ENCODE measurements at regions not wholly inside any gene's neighbourhood (a gene's known extent, or its start where the extent isn't known, plus 50 kb on each side); places are given as distances from the start of the nearest gene placed in this dataset.

- no peak overlapping the region for H3K4me3 ChIP-seq (ENCODE audit: insufficient read depth, low read depth, low read length)
- H3K27ac ChIP-seq (ENCODE audit: low read depth, low read length), result no peak overlapping the region
- H3K9ac ChIP-seq (ENCODE audit: low read length), result no peak overlapping the region
- no peaks in the 10 kb centered on the region for H4K20me1 ChIP-seq (ENCODE audit: insufficient read depth, low read length)
- H3K9me3 Mint-ChIP-seq (ENCODE audit: unreplicated experiment), result peaks cover 3% of the 10 kb centered on the region
- no peaks in the 10 kb centered on the region for H3K27me3 Mint-ChIP-seq (ENCODE audit: low read depth, unreplicated experiment)
- H3K4me3 Mint-ChIP-seq (ENCODE audit: unreplicated experiment), result no peak overlapping the region
- no peaks in the 10 kb centered on the region for H3K36me3 ChIP-seq (ENCODE audit: insufficient read depth, low read length)
- H3K27ac Mint-ChIP-seq (ENCODE audit: unreplicated experiment), result no peak overlapping the region
- H3K27me3 ChIP-seq (ENCODE audit: insufficient read depth, low read length), result no peaks in the 10 kb centered on the region
- H3K4me2 ChIP-seq (ENCODE audit: low read length), result no peak overlapping the region
- no peaks in the 10 kb centered on the region for H3K79me2 ChIP-seq (ENCODE audit: insufficient read depth, low read length)
- no peaks in the 10 kb centered on the region for H3K4me1 ChIP-seq (ENCODE audit: insufficient read depth, low read length)
- no peak for DNase-seq (ENCODE audit: low read depth)
- H2AFZ ChIP-seq (ENCODE audit: low read depth, low read length), result no peak overlapping the region
- TF ChIP-seq, protein P1, sequence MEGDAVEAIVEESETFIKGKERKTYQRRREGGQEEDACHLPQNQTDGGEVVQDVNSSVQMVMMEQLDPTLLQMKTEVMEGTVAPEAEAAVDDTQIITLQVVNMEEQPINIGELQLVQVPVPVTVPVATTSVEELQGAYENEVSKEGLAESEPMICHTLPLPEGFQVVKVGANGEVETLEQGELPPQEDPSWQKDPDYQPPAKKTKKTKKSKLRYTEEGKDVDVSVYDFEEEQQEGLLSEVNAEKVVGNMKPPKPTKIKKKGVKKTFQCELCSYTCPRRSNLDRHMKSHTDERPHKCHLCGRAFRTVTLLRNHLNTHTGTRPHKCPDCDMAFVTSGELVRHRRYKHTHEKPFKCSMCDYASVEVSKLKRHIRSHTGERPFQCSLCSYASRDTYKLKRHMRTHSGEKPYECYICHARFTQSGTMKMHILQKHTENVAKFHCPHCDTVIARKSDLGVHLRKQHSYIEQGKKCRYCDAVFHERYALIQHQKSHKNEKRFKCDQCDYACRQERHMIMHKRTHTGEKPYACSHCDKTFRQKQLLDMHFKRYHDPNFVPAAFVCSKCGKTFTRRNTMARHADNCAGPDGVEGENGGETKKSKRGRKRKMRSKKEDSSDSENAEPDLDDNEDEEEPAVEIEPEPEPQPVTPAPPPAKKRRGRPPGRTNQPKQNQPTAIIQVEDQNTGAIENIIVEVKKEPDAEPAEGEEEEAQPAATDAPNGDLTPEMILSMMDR (IDR thresholded peaks at IDR 0.05; ENCODE audit: insufficient read depth, low read depth, low read length), result no peak
- no peak for TF ChIP-seq EZH2 (IDR thresholded peaks at IDR 0.05; ENCODE audit: insufficient read depth, low read length)
- no peaks in the 10 kb centered on the region for H3K4me1 Mint-ChIP-seq (ENCODE audit: low read depth, unreplicated experiment)
- H3K9me3 ChIP-seq (ENCODE audit: insufficient read depth, low read depth, low read length), result no peaks in the 10 kb centered on the region
- no peak for FAIRE-seq
- H3K36me3 Mint-ChIP-seq (ENCODE audit: low read depth, unreplicated experiment), result no peaks in the 10 kb centered on the region
These were observed 549.1 kb downstream of the NXPH1 start for GRCh38 chr7:8982338-8982992.

DNA sequence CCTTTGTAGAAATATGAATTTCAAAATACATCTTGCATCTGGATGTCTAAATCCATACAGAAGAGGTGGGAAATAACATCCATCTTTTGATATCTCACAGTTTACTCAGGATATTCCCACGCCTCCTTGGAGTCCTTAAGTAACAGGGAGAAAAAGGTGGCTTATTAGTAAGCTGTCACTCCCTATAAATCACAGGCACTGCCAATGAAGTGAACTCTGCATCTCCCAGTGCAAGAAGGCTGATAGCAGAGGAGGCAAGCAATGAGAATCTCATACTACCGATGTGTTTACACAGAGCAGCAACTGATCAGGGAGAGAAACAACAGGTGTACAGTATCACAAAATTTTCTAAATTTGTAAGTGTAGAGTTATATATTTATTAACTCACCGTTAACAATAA, 551.8 kb downstream of the NXPH1 start:
- no peaks in the 10 kb centered on the region for H4K20me1 ChIP-seq (ENCODE audit: insufficient read depth, low read length)
- H3K4me1 Mint-ChIP-seq (ENCODE audit: low read depth, unreplicated experiment), result no peaks in the 10 kb centered on the region
- H3K4me3 ChIP-seq (ENCODE audit: insufficient read depth, low read depth, low read length), result no peak overlapping the region
- no peak overlapping the region for H3K27ac Mint-ChIP-seq (ENCODE audit: unreplicated experiment)
- no peaks in the 10 kb centered on the region for H3K36me3 Mint-ChIP-seq (ENCODE audit: low read depth, unreplicated experiment)
- no peak overlapping the region for H2AFZ ChIP-seq (ENCODE audit: low read depth, low read length)
- FAIRE-seq (no peak), DNase-seq (ENCODE audit: low read depth) (no peak)
- no peaks in the 10 kb centered on the region for H3K79me2 ChIP-seq (ENCODE audit: insufficient read depth, low read length)
- H3K36me3 ChIP-seq (ENCODE audit: insufficient read depth, low read length), result no peaks in the 10 kb centered on the region
- no peak overlapping the region for H3K9ac ChIP-seq (ENCODE audit: low read length)
- H3K27ac ChIP-seq (ENCODE audit: low read depth, low read length), result no peak overlapping the region
- no peak overlapping the region for H3K4me2 ChIP-seq (ENCODE audit: low read length)
- H3K27me3 Mint-ChIP-seq (ENCODE audit: low read depth, unreplicated experiment), result no peaks in the 10 kb centered on the region
- H3K4me1 ChIP-seq (ENCODE audit: insufficient read depth, low read length), result no peaks in the 10 kb centered on the region
- H3K9me3 Mint-ChIP-seq (ENCODE audit: unreplicated experiment), result peaks cover 3% of the 10 kb centered on the region
- no peaks in the 10 kb centered on the region for H3K27me3 ChIP-seq (ENCODE audit: insufficient read depth, low read length)
- TF ChIP-seq, protein P1 (IDR thresholded peaks at IDR 0.05; ENCODE audit: insufficient read depth, low read depth, low read length), result no peak
- TF ChIP-seq EZH2 (IDR thresholded peaks at IDR 0.05; ENCODE audit: insufficient read depth, low read length), result no peak
- H3K4me3 Mint-ChIP-seq (ENCODE audit: unreplicated experiment), result no peak overlapping the region
- no peaks in the 10 kb centered on the region for H3K9me3 ChIP-seq (ENCODE audit: insufficient read depth, low read depth, low read length)

GRCh38 chr7:8988267-8988666, 554.9 kb downstream of the NXPH1 start:
- DNase-seq (ENCODE audit: low read depth), result no peak
- no peaks in the 10 kb centered on the region for H3K4me1 ChIP-seq (ENCODE audit: insufficient read depth, low read length)
- no peaks in the 10 kb centered on the region for H4K20me1 ChIP-seq (ENCODE audit: insufficient read depth, low read length)
- H3K9me3 Mint-ChIP-seq (ENCODE audit: unreplicated experiment), result peaks cover 3% of the 10 kb centered on the region
- no peak overlapping the region for H3K27ac ChIP-seq (ENCODE audit: low read depth, low read length)
- H2AFZ ChIP-seq (ENCODE audit: low read depth, low read length), result no peak overlapping the region
- no peaks in the 10 kb centered on the region for H3K27me3 ChIP-seq (ENCODE audit: insufficient read depth, low read length)
- H3K36me3 Mint-ChIP-seq (ENCODE audit: low read depth, unreplicated experiment), result no peaks in the 10 kb centered on the region
- no peaks in the 10 kb centered on the region for H3K36me3 ChIP-seq (ENCODE audit: insufficient read depth, low read length)
- H3K4me1 Mint-ChIP-seq (ENCODE audit: low read depth, unreplicated experiment), result peaks cover 9% of the 10 kb centered on the region
- H3K4me3 Mint-ChIP-seq (ENCODE audit: unreplicated experiment), result no peak overlapping the region
- no peaks in the 10 kb centered on the region for H3K79me2 ChIP-seq (ENCODE audit: insufficient read depth, low read length)
- no peak for FAIRE-seq
- no peaks in the 10 kb centered on the region for H3K27me3 Mint-ChIP-seq (ENCODE audit: low read depth, unreplicated experiment)
- no peak overlapping the region for H3K9ac ChIP-seq (ENCODE audit: low read length)
- H3K27ac Mint-ChIP-seq (ENCODE audit: unreplicated experiment), result no peak overlapping the region
- no peak overlapping the region for H3K4me2 ChIP-seq (ENCODE audit: low read length)
- TF ChIP-seq, protein P1 (IDR thresholded peaks at IDR 0.05; ENCODE audit: insufficient read depth, low read depth, low read length), result no peak
- no peak for TF ChIP-seq EZH2 (IDR thresholded peaks at IDR 0.05; ENCODE audit: insufficient read depth, low read length)
- H3K4me3 ChIP-seq (ENCODE audit: insufficient read depth, low read depth, low read length), result no peak overlapping the region
- no peaks in the 10 kb centered on the region for H3K9me3 ChIP-seq (ENCODE audit: insufficient read depth, low read depth, low read length)

All from astrocyte (in vitro differentiated cells and primary cell).